ENCODE measurements at regions not wholly inside any gene's neighbourhood (a gene's known extent, or its start where the extent isn't known, plus 50 kb on each side); places are given as distances from the start of the nearest gene placed in this dataset.

- TF ChIP-seq, protein P1, sequence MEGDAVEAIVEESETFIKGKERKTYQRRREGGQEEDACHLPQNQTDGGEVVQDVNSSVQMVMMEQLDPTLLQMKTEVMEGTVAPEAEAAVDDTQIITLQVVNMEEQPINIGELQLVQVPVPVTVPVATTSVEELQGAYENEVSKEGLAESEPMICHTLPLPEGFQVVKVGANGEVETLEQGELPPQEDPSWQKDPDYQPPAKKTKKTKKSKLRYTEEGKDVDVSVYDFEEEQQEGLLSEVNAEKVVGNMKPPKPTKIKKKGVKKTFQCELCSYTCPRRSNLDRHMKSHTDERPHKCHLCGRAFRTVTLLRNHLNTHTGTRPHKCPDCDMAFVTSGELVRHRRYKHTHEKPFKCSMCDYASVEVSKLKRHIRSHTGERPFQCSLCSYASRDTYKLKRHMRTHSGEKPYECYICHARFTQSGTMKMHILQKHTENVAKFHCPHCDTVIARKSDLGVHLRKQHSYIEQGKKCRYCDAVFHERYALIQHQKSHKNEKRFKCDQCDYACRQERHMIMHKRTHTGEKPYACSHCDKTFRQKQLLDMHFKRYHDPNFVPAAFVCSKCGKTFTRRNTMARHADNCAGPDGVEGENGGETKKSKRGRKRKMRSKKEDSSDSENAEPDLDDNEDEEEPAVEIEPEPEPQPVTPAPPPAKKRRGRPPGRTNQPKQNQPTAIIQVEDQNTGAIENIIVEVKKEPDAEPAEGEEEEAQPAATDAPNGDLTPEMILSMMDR (conservative IDR thresholded peaks at IDR 0.05; ENCODE audit: low read length): no peak
- no peak for TF ChIP-seq EZH2phosphoT487 (IDR thresholded peaks at IDR 0.05; ENCODE audit: borderline replicate concordance, low read depth, low read length)
Observed at GRCh38 chr2:34875091-34875745, 1276.1 kb upstream of the FAM98A start.

Data from OCI-LY7 (cell line).